A673 (cell line): ENCODE measurements at regions not wholly inside any gene's neighbourhood (a gene's known extent, or its start where the extent isn't known, plus 50 kb on each side); places are given as distances from the start of the nearest gene placed in this dataset.

Source experiments
- EZH2 ChIP-seq: fragments of 200-600 bp; sonication (generic); IDR thresholded peaks from 2 replicates; pipeline ENCODE4 v1.6.1; 2017; ENCODE audit warnings: borderline replicate concordance, low read depth, mild to moderate bottlenecking, mixed read lengths, antibody characterized with exemption, low read length; ENCODE audit not compliant: poor library complexity, severe bottlenecking
- TF ChIP-seq, protein P1 (sequence below): fragments of 300-800, 200-600 bp; sonication (generic); conservative IDR thresholded peaks from 2 replicates; pipeline ENCODE4 v1.5.1; 2017; ENCODE audit warnings: low read depth, mild to moderate bottlenecking, antibody characterized with exemption, low read length, moderate library complexity, mixed read lengths

- TF ChIP-seq, protein P1, sequence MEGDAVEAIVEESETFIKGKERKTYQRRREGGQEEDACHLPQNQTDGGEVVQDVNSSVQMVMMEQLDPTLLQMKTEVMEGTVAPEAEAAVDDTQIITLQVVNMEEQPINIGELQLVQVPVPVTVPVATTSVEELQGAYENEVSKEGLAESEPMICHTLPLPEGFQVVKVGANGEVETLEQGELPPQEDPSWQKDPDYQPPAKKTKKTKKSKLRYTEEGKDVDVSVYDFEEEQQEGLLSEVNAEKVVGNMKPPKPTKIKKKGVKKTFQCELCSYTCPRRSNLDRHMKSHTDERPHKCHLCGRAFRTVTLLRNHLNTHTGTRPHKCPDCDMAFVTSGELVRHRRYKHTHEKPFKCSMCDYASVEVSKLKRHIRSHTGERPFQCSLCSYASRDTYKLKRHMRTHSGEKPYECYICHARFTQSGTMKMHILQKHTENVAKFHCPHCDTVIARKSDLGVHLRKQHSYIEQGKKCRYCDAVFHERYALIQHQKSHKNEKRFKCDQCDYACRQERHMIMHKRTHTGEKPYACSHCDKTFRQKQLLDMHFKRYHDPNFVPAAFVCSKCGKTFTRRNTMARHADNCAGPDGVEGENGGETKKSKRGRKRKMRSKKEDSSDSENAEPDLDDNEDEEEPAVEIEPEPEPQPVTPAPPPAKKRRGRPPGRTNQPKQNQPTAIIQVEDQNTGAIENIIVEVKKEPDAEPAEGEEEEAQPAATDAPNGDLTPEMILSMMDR, result no peak
- TF ChIP-seq EZH2, result no peak
Observed at GRCh38 chr13:47790755-47791154, 210.3 kb downstream of the SUCLA2 start.
